ENCODE measurements at regions not wholly inside any gene's neighbourhood (a gene's known extent, or its start where the extent isn't known, plus 50 kb on each side); places are given as distances from the start of the nearest gene placed in this dataset.
A peak's percentile ranks its signal among the peaks of the same experiment; 100 is the strongest.

DNA sequence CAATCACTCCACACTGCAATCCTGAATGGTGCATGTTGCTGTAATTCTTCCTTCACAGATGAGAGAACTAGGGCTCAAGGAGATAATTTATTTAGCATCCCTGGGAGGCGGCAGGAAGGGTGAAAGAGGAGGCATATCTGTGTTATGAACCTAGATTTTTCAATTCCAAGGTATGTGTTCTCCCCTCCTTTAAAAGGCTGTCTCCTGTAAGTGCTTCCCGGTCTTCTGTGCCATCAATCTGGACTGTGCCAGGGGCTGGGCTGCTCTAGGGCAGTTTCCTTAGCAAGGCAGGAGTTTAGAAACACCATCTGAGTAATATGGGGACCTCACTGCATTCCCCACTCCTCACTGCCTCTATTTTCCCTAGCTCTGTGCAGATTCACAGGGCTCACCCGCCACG is 185.0 kb downstream of the RFC3 start:
- DNase-seq (ENCODE audit: low read depth) = no peak

GRCh38 chr13:34003656-34004055 is 185.7 kb downstream of the RFC3 start:
- no peak for DNase-seq (ENCODE audit: low read depth)

GRCh38 chr13:34004676-34005075 is 186.7 kb downstream of the RFC3 start:
- DNase-seq (ENCODE audit: low read depth) = no peak

DNA sequence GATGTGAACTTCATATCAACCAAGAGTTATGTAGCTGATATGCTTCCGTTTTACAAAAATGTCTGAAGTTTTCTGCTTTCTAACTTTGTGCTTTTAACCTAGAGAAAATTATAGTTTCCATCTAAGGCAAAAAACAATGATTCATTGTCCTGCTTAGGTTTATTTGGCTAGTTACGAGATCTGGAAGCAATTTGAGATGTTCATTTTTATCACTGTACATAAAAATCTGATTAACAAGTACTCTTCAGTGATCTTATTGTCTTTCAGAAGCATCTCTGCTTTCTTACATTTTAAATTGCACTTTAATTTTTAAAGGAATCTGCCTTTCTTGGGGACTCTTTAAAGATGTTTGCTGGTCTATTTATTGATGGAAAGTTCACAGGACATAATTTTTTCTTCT is 188.1 kb downstream of the RFC3 start:
- no peak for DNase-seq (ENCODE audit: low read depth)

DNA sequence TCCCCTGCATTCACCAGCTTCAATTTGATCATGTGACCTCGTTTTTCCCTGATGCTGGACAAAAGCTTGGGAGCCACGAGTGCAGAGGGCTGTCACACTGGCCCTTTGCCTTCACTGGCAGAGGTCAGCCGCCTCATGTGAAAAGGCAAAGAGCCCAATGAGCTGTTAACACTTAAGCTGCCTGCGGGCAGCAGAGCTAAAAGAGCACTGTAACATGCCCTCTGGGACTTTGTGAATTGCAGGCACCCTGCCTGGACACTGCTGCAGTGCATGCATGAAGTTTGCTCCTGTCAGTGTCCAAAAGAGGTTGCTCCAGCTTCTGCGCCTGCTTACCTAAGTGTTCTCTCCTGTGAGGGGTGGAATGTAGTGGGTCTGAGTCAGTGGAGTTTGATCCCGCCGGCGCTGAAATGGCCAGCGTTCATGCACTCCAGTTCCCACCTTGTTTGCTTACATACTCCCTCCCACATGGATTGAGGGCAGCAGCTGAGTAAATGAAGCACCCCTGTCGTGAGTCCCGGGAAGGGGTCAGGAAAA is 193.7 kb downstream of the RFC3 start:
- no peak for DNase-seq (ENCODE audit: low read depth)

GRCh38 chr13:34012382-34012781 is 194.4 kb downstream of the RFC3 start:
- no peak for DNase-seq (ENCODE audit: low read depth)

DNA sequence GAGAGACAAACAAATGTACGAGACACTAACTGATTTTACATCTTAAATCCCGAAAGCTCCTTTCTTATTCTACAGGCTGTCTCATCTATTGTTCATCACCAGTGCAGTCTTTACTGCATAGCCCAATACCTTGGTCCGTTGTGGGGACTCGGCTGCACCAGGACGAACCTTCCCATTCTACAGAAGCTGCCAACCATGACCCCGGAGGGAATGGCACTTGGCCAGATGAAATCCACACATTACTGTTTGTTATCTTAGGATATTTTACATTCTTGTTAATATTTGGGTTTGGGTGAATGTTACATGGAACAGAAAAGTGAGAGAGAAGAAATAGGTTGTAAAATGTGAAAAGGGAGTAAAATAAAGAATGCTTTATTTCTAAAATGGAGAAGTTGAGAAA is 195.1 kb downstream of the RFC3 start:
- DNase-seq (ENCODE audit: low read depth) = no peak

- DNase-seq (ENCODE audit: low read depth) = no peak
Observed at GRCh38 chr13:34017231-34017630, 199.3 kb downstream of the RFC3 start.

GRCh38 chr13:34019870-34020269 is 201.9 kb downstream of the RFC3 start:
- no peak for DNase-seq (ENCODE audit: low read depth)

- no peak for DNase-seq (ENCODE audit: low read depth)
Observed at GRCh38 chr13:34020388-34020787, 202.4 kb downstream of the RFC3 start.

DNA sequence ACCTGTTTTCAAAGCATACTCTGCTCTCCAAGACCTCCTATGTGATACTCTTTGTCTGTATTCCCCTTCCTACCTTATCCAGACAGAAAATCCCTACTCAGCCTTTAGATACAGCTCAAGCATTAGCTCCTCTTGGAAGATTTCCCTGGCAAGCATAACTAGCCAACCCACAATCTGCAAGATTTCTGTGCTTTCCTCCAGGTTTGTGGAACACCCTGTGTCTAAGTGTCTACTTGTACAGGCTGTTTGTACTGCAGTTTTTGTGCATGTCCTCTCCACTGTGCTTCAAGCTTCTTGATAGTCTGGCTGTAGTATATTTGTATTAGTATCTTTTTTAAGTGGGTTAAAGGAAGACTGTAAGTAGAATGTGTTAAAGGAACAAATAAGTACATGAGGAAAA is 203.7 kb downstream of the RFC3 start:
- no peak for DNase-seq (ENCODE audit: low read depth)

GRCh38 chr13:34025746-34026145 is 207.8 kb downstream of the RFC3 start:
- DNase-seq (ENCODE audit: low read depth) = peak; percentile 80

DNA sequence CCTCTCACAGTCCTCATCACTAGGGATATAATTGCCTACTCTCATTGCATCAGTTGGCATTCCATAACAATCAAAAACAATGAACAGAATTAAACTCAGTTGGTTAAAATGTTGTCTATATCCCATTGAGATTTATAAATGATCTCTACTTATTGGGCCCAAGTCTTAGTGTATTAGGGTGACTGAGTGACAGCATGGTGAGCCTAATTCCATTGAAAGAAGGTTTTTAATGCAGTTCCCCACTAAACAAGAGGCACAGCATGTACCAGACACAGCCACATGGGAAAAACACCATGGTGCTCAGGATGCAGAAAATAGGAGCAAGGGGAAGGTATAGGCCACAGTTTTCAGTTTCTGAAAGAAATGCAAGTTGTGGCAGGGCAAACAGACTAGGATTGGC is 208.4 kb downstream of the RFC3 start:
- DNase-seq (ENCODE audit: low read depth) = no peak

GRCh38 chr13:34028496-34029442 is 210.8 kb downstream of the RFC3 start:
- DNase-seq (ENCODE audit: low read depth) = no peak

DNA sequence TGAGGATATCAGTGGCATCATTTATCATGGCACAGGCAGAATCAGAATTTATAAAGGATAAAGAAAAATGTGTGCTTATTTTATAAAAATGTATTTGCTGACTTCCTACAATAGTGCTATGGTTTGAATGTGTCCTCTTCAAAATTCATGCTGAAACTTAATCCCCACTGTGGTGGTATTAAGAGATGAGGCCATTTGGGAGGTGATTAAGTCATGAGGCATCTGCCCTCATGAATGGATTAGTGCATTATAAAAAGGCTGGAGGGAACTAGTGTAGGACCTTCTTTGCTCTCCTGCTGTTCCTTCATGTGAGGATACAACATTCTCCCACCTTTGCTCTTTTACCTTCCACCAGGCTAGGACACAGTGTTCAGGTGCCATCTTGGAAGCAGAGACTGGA is 212.8 kb downstream of the RFC3 start:
- DNase-seq (ENCODE audit: low read depth) = peak; percentile 36

DNA sequence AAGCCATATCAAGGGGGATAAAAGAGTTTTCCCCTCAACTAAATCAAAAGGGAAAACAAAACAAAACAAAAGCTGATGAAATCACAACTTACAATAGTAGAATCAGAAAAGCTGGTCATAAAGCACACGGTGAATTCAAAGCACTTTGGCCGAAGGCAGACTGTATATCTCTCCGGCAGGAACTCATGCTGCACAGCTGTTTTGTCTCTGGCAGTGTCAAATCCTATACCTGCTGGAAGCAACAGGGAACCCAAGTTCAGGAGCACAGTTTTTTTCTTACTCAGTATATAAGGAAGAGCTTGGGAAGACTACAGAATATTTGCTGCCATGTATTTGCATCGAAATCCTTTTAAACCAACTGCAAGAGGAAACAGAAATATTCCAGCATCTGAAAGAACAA is 213.7 kb downstream of the RFC3 start:
- DNase-seq (ENCODE audit: low read depth) = no peak

GRCh38 chr13:34034411-34034810 is 216.5 kb downstream of the RFC3 start:
- no peak for DNase-seq (ENCODE audit: low read depth)

DNA sequence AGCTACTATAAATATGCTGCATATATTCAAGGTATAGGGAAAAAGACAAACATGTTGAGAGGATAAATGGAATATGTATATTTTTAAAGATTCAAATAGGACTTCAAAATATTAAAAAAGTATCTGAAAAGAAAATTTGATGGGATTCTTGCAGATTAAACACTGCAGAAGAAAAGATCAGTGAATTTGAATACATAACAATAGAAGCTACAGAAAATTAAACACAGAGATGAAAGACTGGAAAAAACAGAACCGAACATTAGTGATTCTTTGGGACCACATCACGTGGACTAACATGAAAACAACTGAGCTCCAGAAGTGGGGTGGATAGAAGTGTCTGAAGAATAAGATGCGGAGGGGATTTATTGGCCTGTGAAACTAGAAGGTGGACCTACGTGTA is 217.2 kb downstream of the RFC3 start:
- no peak for DNase-seq (ENCODE audit: low read depth)

- no peak for DNase-seq (ENCODE audit: low read depth)
Observed at GRCh38 chr13:34035676-34036325, 217.9 kb downstream of the RFC3 start.

GRCh38 chr13:34037636-34038540 is 219.9 kb downstream of the RFC3 start:
- no peak for DNase-seq (ENCODE audit: low read depth)

DNA sequence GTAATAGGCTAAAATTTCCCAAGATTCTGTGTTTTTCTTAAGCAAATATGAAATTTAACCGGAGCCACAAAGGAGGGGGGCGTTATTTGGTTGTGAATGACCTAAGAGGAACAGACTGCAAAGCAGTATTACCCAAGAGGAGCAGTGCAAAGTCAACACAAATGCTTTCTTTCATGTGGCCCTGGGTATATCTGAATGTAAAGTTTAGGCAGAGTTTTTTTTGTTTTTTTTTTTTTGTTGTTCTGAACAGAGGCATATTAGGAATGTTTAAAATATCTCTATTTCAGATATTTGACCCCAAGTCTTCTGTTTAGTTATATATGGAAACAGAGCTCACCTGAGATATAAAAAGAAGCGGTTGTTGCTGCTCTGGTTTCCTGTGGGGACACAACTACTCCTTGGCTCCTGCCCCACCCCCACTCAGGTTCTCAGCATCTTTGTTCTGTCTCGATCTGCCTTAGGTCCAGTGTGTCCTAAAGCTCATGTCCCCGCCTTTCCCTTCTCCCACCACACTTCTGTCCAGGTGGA is 220.7 kb downstream of the RFC3 start:
- DNase-seq (ENCODE audit: low read depth) = no peak

DNA sequence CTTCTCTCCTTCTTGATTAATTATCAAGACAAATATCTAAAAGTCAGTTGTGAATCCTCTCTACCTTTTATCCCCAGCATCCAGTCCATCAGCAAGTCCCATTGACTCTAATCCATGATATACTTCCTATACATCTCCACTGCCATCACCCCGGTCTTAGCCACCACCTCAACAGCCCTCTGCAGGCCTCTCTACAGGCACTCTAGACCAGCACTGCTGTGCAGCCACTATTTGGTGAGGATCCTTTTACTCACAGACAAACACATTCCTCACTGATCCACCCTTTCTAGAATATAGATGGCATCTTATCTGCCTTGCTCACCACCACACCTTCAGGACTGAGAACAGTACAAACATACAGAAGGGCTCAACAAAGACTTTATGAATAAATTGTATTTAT is 221.7 kb downstream of the RFC3 start:
- DNase-seq (ENCODE audit: low read depth) = no peak
